ENCODE measurements at regions not wholly inside any gene's neighbourhood (a gene's known extent, or its start where the extent isn't known, plus 50 kb on each side); places are given as distances from the start of the nearest gene placed in this dataset.

- Histone ChIP-seq H3K9me3 (ENCODE audit: low read depth) (no peaks in the 10 kb centered on the region), H3K4me2 (no peak overlapping the region), H3K27me3 (no peaks in the 10 kb centered on the region), H2AFZ (no peak overlapping the region), H3K79me2 (no peaks in the 10 kb centered on the region), H3K9me2 (replicated peaks; ENCODE audit: insufficient read depth) (no peaks in the 10 kb centered on the region), H4K20me1 (ENCODE audit: insufficient read depth, poor library complexity, severe bottlenecking) (no peaks in the 10 kb centered on the region), H3K4me1 (ENCODE audit: insufficient read depth) (peaks cover 38% of the 10 kb centered on the region), H3K4me3 (no peak overlapping the region), H3K27ac (no peak overlapping the region), H3K36me3 (replicated peaks; ENCODE audit: insufficient read depth, low read depth) (no peaks in the 10 kb centered on the region)
- no peak for DNase-seq (ENCODE audit: low spot score)
- no peak for TF ChIP-seq CTCF (IDR thresholded peaks at IDR 0.05; ENCODE audit: poor library complexity)
- no peak for TF ChIP-seq EZH2phosphoT487 (IDR thresholded peaks at IDR 0.05; ENCODE audit: low read depth, severe bottlenecking, unreplicated experiment)
- TF ChIP-seq EZH2 (IDR thresholded peaks at IDR 0.05; ENCODE audit: borderline replicate concordance): no peak
- 95% methylated on average over 7 of the region's 7 CpGs for WGBS (ENCODE audit: low lambda C conversion rate, missing lambda C conversion rate)
Observed at GRCh38 chr1:8206391-8206790, 111.5 kb upstream of the SLC45A1 start.

GRCh38 chr1:8205771-8206170, 112.1 kb upstream of the SLC45A1 start:
- H3K36me3 ChIP-seq (replicated peaks; ENCODE audit: insufficient read depth, low read depth): no peaks in the 10 kb centered on the region
- no peaks in the 10 kb centered on the region for H3K79me2 ChIP-seq
- no peaks in the 10 kb centered on the region for H3K9me2 ChIP-seq (replicated peaks; ENCODE audit: insufficient read depth)
- no peak overlapping the region for H3K4me3 ChIP-seq
- DNase-seq (ENCODE audit: low spot score): no peak
- no peak for TF ChIP-seq EZH2phosphoT487 (IDR thresholded peaks at IDR 0.05; ENCODE audit: low read depth, severe bottlenecking, unreplicated experiment)
- TF ChIP-seq EZH2 (IDR thresholded peaks at IDR 0.05; ENCODE audit: borderline replicate concordance): no peak
- no peak for TF ChIP-seq CTCF (IDR thresholded peaks at IDR 0.05; ENCODE audit: poor library complexity)
- peaks cover 36% of the 10 kb centered on the region for H3K4me1 ChIP-seq (ENCODE audit: insufficient read depth)
- H3K27me3 ChIP-seq: no peaks in the 10 kb centered on the region
- H3K4me2 ChIP-seq: no peak overlapping the region
- no peaks in the 10 kb centered on the region for H4K20me1 ChIP-seq (ENCODE audit: insufficient read depth, poor library complexity, severe bottlenecking)
- peak overlapping the region; percentile 90 for H3K27ac ChIP-seq
- no peaks in the 10 kb centered on the region for H3K9me3 ChIP-seq (ENCODE audit: low read depth)
- WGBS (ENCODE audit: low lambda C conversion rate, missing lambda C conversion rate): 95% methylated on average over 10 of the region's 10 CpGs
- no peak overlapping the region for H2AFZ ChIP-seq

GRCh38 chr1:8204826-8205225, 113.1 kb upstream of the SLC45A1 start:
- H3K79me2 ChIP-seq: no peaks in the 10 kb centered on the region
- H3K27me3 ChIP-seq: no peaks in the 10 kb centered on the region
- no peaks in the 10 kb centered on the region for H4K20me1 ChIP-seq (ENCODE audit: insufficient read depth, poor library complexity, severe bottlenecking)
- 67% methylated on average over 2 of the region's 2 CpGs for WGBS (ENCODE audit: low lambda C conversion rate, missing lambda C conversion rate)
- no peak overlapping the region for H2AFZ ChIP-seq
- H3K4me2 ChIP-seq: no peak overlapping the region
- no peak for TF ChIP-seq EZH2phosphoT487 (IDR thresholded peaks at IDR 0.05; ENCODE audit: low read depth, severe bottlenecking, unreplicated experiment)
- TF ChIP-seq EZH2 (IDR thresholded peaks at IDR 0.05; ENCODE audit: borderline replicate concordance): no peak
- no peak for TF ChIP-seq CTCF (IDR thresholded peaks at IDR 0.05; ENCODE audit: poor library complexity)
- no peaks in the 10 kb centered on the region for H3K36me3 ChIP-seq (replicated peaks; ENCODE audit: insufficient read depth, low read depth)
- H3K27ac ChIP-seq: peak overlapping the region; percentile 90
- no peak for DNase-seq (ENCODE audit: low spot score)
- no peak overlapping the region for H3K4me3 ChIP-seq
- H3K9me2 ChIP-seq (replicated peaks; ENCODE audit: insufficient read depth): no peaks in the 10 kb centered on the region
- H3K9me3 ChIP-seq (ENCODE audit: low read depth): no peaks in the 10 kb centered on the region
- peaks cover 36% of the 10 kb centered on the region for H3K4me1 ChIP-seq (ENCODE audit: insufficient read depth)

GRCh38 chr1:8203551-8203950, 114.4 kb upstream of the SLC45A1 start:
- DNase-seq (ENCODE audit: low spot score): no peak
- 97% methylated on average over 10 of the region's 10 CpGs for WGBS (ENCODE audit: low lambda C conversion rate, missing lambda C conversion rate)
- H3K9me2 ChIP-seq (replicated peaks; ENCODE audit: insufficient read depth): no peaks in the 10 kb centered on the region
- peak overlapping the region; percentile 90 for H3K27ac ChIP-seq
- H3K79me2 ChIP-seq: no peaks in the 10 kb centered on the region
- TF ChIP-seq EZH2phosphoT487 (IDR thresholded peaks at IDR 0.05; ENCODE audit: low read depth, severe bottlenecking, unreplicated experiment) (no peak), CTCF (IDR thresholded peaks at IDR 0.05; ENCODE audit: poor library complexity) (no peak), EZH2 (IDR thresholded peaks at IDR 0.05; ENCODE audit: borderline replicate concordance) (no peak)
- H3K9me3 ChIP-seq (ENCODE audit: low read depth): no peaks in the 10 kb centered on the region
- no peaks in the 10 kb centered on the region for H3K36me3 ChIP-seq (replicated peaks; ENCODE audit: insufficient read depth, low read depth)
- H3K4me1 ChIP-seq (ENCODE audit: insufficient read depth): peaks cover 36% of the 10 kb centered on the region
- H3K4me3 ChIP-seq: no peak overlapping the region
- no peak overlapping the region for H3K4me2 ChIP-seq
- H4K20me1 ChIP-seq (ENCODE audit: insufficient read depth, poor library complexity, severe bottlenecking): no peaks in the 10 kb centered on the region
- no peak overlapping the region for H2AFZ ChIP-seq
- no peaks in the 10 kb centered on the region for H3K27me3 ChIP-seq

All from hepatocyte (in vitro differentiated cells).